HEK293 (cell line): ENCODE measurements at regions not wholly inside any gene's neighbourhood (a gene's known extent, or its start where the extent isn't known, plus 50 kb on each side); places are given as distances from the start of the nearest gene placed in this dataset.

Experiments used
- CTCF ChIA-PET: fragments of 350-600 bp; formaldehyde crosslinking; extraction: SDS; loops from one replicate; lab custom pipeline; 2021; ENCODE audit warnings: antibody characterized with exemption; lab: Yijun Ruan, JAX
- POLR2A ChIA-PET: fragments of 300-600 bp; formaldehyde crosslinking; extraction: SDS; loops from one replicate; lab custom pipeline; 2020; ENCODE audit warnings: antibody characterized with exemption, inconsistent platforms; lab: Yijun Ruan, JAX
- H3K27ac ChIP-seq: fragments of 200-500 bp; sonication (Bioruptor generic); 2 replicates; pipeline ENCODE4 v1.5.1; 2014; ENCODE audit warnings: low read depth, low read length, control low read depth, inconsistent platforms; ENCODE audit errors: extremely low read depth
- H3K36me3 ChIP-seq, 2 experiments: fragments of 200-500 bp in 1 of 2; sonication (Bioruptor generic) in 1 of 2; 1 replicate in 1 of 2; 2 replicates in 1 of 2; pipeline ENCODE4 v1.5.1; 2014 to 2017; ENCODE audit warnings: inconsistent platforms in 2 of 2, low read length in 2 of 2; ENCODE audit not compliant: control insufficient read depth in 2 of 2, insufficient read depth in 1 of 2
- H3K4me1 ChIP-seq: fragments of 200-500 bp; sonication (Bioruptor generic); 2 replicates; pipeline ENCODE4 v1.5.1; 2014; ENCODE audit warnings: mild to moderate bottlenecking, low read length, inconsistent platforms; ENCODE audit not compliant: control insufficient read depth, insufficient read depth
- H3K4me3 ChIP-seq: 2 replicates; pipeline ENCODE4 v1.5.1; 2011; ENCODE audit warnings: low read depth, mild to moderate bottlenecking, control low read depth, low read length, moderate library complexity
- H3K9me3 ChIP-seq: fragments of 200-500 bp; sonication (Bioruptor generic); 2 replicates; pipeline ENCODE4 v1.5.1; 2014; ENCODE audit warnings: low read depth, low read length, inconsistent platforms; ENCODE audit not compliant: control insufficient read depth, insufficient read depth
- TRIM28 ChIP-seq: IDR thresholded peaks from 2 replicates; pipeline ENCODE4 v1.6.1; 2011; ENCODE audit warnings: low read length, control low read depth, borderline replicate concordance
- ZEB2 ChIP-seq: fragments of 450-650 bp; formaldehyde crosslinking; IDR thresholded peaks from 2 replicates; pipeline ENCODE4 v1.5.1; 2016; ENCODE audit warnings: missing biosample characterization, missing genetic modification characterization
- ZFP69B ChIP-seq: fragments of 450-650 bp; formaldehyde crosslinking; IDR thresholded peaks from 2 replicates; pipeline ENCODE4 v1.5.1; 2016; ENCODE audit warnings: missing biosample characterization, missing genetic modification characterization
- ZIC2 ChIP-seq: fragments of 450-650 bp; formaldehyde crosslinking; IDR thresholded peaks from 2 replicates; pipeline ENCODE4 v1.5.1; 2016; ENCODE audit warnings: missing biosample characterization, missing genetic modification characterization
- ZNF202 ChIP-seq: fragments of 450-650 bp; formaldehyde crosslinking; IDR thresholded peaks from 2 replicates; pipeline ENCODE4 v1.5.1; 2016; ENCODE audit warnings: missing biosample characterization, missing genetic modification characterization, borderline replicate concordance
- ZNF211 ChIP-seq: fragments of 450-650 bp; formaldehyde crosslinking; IDR thresholded peaks from 2 replicates; pipeline ENCODE4 v1.5.1; 2016; ENCODE audit warnings: low read depth, missing biosample characterization, missing genetic modification characterization
- ZNF48 ChIP-seq: fragments of 450-650 bp; formaldehyde crosslinking; IDR thresholded peaks from 2 replicates; pipeline ENCODE4 v1.5.1; 2016; ENCODE audit warnings: missing biosample characterization, missing genetic modification characterization
- ZNF521 ChIP-seq: fragments of 450-650 bp; formaldehyde crosslinking; IDR thresholded peaks from 2 replicates; pipeline ENCODE4 v1.5.1; 2017; ENCODE audit warnings: missing biosample characterization, mild to moderate bottlenecking, missing genetic modification characterization
- ZNF529 ChIP-seq: fragments of 450-650 bp; formaldehyde crosslinking; IDR thresholded peaks from 2 replicates; pipeline ENCODE4 v1.5.1; 2017; ENCODE audit warnings: missing genetic modification characterization, missing biosample characterization; ENCODE audit not compliant: insufficient replicate concordance
- ZNF610 ChIP-seq: fragments of 450-650 bp; formaldehyde crosslinking; IDR thresholded peaks from 2 replicates; pipeline ENCODE4 v1.5.1; 2016; ENCODE audit warnings: missing biosample characterization, missing genetic modification characterization, borderline replicate concordance
- ZNF626 ChIP-seq: fragments of 450-650 bp; sonication (Bioruptor Pico); formaldehyde crosslinking; IDR thresholded peaks from 2 replicates; pipeline ENCODE4 v1.5.1; 2018; ENCODE audit warnings: missing biosample characterization, missing genetic modification characterization, inconsistent platforms
- ZNF776 ChIP-seq: fragments of 450-650 bp; formaldehyde crosslinking; IDR thresholded peaks from 2 replicates; pipeline ENCODE4 v1.5.0; 2017; ENCODE audit warnings: missing biosample characterization, missing genetic modification characterization, borderline replicate concordance
- ZNF777 ChIP-seq: fragments of 450-650 bp; formaldehyde crosslinking; IDR thresholded peaks from 2 replicates; pipeline ENCODE4 v1.5.1; 2017; ENCODE audit warnings: missing biosample characterization, missing genetic modification characterization, borderline replicate concordance
- TF ChIP-seq, protein P1 (sequence below): fragments of 450-650 bp; formaldehyde crosslinking; IDR thresholded peaks from 2 replicates; pipeline ENCODE4 v1.5.1; 2016; ENCODE audit warnings: missing biosample characterization, missing genetic modification characterization
- TF ChIP-seq, protein P2 (sequence below): fragments of 450-650 bp; formaldehyde crosslinking; IDR thresholded peaks from 2 replicates; pipeline ENCODE4 v1.5.1; 2016; ENCODE audit warnings: missing biosample characterization, missing genetic modification characterization
- TF ChIP-seq, protein P3 (sequence below): fragments of 450-650 bp; formaldehyde crosslinking; IDR thresholded peaks from 2 replicates; pipeline ENCODE4 v1.5.1; 2016; ENCODE audit warnings: missing biosample characterization, missing genetic modification characterization, low read depth
- TF ChIP-seq, protein P4 (sequence below): fragments of 450-650 bp; formaldehyde crosslinking; IDR thresholded peaks from 2 replicates; pipeline ENCODE4 v1.5.1; 2016; ENCODE audit warnings: missing biosample characterization, missing genetic modification characterization
- TF ChIP-seq, protein P5 (sequence below): fragments of 450-650 bp; formaldehyde crosslinking; IDR thresholded peaks from 2 replicates; pipeline ENCODE4 v1.5.1; 2016; ENCODE audit warnings: missing biosample characterization, missing genetic modification characterization, borderline replicate concordance
- TF ChIP-seq, protein P6 (sequence below): IDR thresholded peaks from 2 replicates; pipeline ENCODE4 v1.6.1; 2011; ENCODE audit warnings: mild to moderate bottlenecking, low read depth, low read length, borderline replicate concordance

DNA sequence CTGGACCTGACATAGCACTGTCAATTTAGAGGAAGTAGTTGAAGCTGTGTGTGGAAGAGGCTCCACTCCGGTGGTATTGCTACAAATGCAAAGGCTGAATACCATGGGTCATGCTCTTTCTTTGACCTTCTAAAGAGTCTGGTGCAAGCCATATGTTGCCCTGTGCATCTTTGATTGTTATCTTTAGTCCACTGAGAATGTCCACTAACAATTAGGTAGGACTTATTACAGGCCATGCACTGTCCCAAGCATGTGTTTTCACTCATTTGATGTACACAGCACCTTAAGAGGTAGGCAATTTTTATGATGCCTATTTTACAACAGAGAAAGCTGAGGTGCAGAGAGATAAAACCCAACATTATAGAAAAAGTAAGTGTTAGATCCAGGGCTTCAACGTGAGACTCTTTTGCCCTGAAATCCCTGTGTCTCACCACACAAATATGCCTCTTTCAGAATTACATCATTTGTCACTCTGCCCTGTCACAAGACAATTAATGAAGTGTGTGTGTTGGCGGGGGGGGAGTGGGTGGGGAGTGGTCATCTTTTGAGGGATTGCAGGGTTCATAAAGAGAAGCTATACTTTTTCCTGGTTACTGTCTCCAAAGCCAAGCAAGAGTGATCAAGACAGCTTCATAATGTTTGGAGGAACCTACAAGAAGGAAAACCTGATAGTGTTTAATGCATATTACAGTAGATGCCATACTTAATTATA is 637.6 kb upstream of the IGFBP3 start (continued):
- TF ChIP-seq, protein P1, sequence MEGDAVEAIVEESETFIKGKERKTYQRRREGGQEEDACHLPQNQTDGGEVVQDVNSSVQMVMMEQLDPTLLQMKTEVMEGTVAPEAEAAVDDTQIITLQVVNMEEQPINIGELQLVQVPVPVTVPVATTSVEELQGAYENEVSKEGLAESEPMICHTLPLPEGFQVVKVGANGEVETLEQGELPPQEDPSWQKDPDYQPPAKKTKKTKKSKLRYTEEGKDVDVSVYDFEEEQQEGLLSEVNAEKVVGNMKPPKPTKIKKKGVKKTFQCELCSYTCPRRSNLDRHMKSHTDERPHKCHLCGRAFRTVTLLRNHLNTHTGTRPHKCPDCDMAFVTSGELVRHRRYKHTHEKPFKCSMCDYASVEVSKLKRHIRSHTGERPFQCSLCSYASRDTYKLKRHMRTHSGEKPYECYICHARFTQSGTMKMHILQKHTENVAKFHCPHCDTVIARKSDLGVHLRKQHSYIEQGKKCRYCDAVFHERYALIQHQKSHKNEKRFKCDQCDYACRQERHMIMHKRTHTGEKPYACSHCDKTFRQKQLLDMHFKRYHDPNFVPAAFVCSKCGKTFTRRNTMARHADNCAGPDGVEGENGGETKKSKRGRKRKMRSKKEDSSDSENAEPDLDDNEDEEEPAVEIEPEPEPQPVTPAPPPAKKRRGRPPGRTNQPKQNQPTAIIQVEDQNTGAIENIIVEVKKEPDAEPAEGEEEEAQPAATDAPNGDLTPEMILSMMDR (tag by site-specific recombination), result no peak
- TF ChIP-seq ZIC2 (tag by site-specific recombination) (no peak), ZNF211 (tag by site-specific recombination) (no peak), ZNF777 (tag by site-specific recombination) (no peak), ZNF776 (no peak), TRIM28 (no peak), ZNF202 (no peak)
- TF ChIP-seq, protein P2, sequence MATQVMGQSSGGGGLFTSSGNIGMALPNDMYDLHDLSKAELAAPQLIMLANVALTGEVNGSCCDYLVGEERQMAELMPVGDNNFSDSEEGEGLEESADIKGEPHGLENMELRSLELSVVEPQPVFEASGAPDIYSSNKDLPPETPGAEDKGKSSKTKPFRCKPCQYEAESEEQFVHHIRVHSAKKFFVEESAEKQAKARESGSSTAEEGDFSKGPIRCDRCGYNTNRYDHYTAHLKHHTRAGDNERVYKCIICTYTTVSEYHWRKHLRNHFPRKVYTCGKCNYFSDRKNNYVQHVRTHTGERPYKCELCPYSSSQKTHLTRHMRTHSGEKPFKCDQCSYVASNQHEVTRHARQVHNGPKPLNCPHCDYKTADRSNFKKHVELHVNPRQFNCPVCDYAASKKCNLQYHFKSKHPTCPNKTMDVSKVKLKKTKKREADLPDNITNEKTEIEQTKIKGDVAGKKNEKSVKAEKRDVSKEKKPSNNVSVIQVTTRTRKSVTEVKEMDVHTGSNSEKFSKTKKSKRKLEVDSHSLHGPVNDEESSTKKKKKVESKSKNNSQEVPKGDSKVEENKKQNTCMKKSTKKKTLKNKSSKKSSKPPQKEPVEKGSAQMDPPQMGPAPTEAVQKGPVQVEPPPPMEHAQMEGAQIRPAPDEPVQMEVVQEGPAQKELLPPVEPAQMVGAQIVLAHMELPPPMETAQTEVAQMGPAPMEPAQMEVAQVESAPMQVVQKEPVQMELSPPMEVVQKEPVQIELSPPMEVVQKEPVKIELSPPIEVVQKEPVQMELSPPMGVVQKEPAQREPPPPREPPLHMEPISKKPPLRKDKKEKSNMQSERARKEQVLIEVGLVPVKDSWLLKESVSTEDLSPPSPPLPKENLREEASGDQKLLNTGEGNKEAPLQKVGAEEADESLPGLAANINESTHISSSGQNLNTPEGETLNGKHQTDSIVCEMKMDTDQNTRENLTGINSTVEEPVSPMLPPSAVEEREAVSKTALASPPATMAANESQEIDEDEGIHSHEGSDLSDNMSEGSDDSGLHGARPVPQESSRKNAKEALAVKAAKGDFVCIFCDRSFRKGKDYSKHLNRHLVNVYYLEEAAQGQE (tag by site-specific recombination), result no peak
- TF ChIP-seq, protein P3, sequence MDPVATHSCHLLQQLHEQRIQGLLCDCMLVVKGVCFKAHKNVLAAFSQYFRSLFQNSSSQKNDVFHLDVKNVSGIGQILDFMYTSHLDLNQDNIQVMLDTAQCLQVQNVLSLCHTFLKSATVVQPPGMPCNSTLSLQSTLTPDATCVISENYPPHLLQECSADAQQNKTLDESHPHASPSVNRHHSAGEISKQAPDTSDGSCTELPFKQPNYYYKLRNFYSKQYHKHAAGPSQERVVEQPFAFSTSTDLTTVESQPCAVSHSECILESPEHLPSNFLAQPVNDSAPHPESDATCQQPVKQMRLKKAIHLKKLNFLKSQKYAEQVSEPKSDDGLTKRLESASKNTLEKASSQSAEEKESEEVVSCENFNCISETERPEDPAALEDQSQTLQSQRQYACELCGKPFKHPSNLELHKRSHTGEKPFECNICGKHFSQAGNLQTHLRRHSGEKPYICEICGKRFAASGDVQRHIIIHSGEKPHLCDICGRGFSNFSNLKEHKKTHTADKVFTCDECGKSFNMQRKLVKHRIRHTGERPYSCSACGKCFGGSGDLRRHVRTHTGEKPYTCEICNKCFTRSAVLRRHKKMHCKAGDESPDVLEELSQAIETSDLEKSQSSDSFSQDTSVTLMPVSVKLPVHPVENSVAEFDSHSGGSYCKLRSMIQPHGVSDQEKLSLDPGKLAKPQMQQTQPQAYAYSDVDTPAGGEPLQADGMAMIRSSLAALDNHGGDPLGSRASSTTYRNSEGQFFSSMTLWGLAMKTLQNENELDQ (tag by site-specific recombination), result no peak
- TF ChIP-seq, protein P4, sequence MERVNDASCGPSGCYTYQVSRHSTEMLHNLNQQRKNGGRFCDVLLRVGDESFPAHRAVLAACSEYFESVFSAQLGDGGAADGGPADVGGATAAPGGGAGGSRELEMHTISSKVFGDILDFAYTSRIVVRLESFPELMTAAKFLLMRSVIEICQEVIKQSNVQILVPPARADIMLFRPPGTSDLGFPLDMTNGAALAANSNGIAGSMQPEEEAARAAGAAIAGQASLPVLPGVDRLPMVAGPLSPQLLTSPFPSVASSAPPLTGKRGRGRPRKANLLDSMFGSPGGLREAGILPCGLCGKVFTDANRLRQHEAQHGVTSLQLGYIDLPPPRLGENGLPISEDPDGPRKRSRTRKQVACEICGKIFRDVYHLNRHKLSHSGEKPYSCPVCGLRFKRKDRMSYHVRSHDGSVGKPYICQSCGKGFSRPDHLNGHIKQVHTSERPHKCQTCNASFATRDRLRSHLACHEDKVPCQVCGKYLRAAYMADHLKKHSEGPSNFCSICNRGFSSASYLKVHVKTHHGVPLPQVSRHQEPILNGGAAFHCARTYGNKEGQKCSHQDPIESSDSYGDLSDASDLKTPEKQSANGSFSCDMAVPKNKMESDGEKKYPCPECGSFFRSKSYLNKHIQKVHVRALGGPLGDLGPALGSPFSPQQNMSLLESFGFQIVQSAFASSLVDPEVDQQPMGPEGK (tag by site-specific recombination), result no peak
- TF ChIP-seq, all 188 proteins: peak for 0

DNA sequence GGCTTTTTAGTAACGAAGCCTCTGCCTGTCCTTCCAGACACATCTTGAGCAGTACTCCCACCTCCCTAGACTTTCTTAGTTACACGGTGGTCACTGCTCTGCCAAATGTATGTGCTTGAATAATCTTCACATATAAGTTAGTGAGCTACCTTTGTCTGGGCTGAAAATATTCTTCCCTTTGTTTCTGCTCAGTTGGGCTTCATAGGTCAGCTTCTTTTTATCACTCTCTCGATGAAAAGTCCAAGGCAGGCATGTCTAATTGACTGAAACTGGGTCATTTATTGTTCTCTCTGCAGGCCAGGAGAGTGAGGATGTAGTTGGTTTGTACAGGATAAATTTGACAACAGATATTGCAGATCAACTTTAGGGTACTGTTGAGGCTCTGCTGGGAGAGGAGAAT is 636.7 kb upstream of the IGFBP3 start:
- peak overlapping the region; percentile 12; the same call in 1 of the 2 replicates for H3K27ac ChIP-seq
- no peaks in the 10 kb centered on the region for H3K4me1 ChIP-seq
- POLR2A ChIA-PET, result no interaction called here
- no peaks in the 10 kb centered on the region for H3K36me3 ChIP-seq
- H3K4me3 ChIP-seq, result no peak overlapping the region
- CTCF ChIA-PET, result interaction anchor here (0.6 to 1.2 kb wide), 3 partner anchors 12 to 325 kb away, joined by 3 to 4 read pairs (median 4); no protein-coding TSS in a partner anchor
- H3K9me3 ChIP-seq, result no peaks in the 10 kb centered on the region
- TF ChIP-seq ZEB2 (tag by site-specific recombination) (no peak), ZNF529 (no peak), ZNF626 (tag by site-specific recombination) (no peak), ZNF610 (no peak), ZFP69B (tag by site-specific recombination) (no peak), ZNF521 (tag by site-specific recombination) (no peak), ZNF48 (tag by site-specific recombination) (no peak)
- TF ChIP-seq, protein P5, sequence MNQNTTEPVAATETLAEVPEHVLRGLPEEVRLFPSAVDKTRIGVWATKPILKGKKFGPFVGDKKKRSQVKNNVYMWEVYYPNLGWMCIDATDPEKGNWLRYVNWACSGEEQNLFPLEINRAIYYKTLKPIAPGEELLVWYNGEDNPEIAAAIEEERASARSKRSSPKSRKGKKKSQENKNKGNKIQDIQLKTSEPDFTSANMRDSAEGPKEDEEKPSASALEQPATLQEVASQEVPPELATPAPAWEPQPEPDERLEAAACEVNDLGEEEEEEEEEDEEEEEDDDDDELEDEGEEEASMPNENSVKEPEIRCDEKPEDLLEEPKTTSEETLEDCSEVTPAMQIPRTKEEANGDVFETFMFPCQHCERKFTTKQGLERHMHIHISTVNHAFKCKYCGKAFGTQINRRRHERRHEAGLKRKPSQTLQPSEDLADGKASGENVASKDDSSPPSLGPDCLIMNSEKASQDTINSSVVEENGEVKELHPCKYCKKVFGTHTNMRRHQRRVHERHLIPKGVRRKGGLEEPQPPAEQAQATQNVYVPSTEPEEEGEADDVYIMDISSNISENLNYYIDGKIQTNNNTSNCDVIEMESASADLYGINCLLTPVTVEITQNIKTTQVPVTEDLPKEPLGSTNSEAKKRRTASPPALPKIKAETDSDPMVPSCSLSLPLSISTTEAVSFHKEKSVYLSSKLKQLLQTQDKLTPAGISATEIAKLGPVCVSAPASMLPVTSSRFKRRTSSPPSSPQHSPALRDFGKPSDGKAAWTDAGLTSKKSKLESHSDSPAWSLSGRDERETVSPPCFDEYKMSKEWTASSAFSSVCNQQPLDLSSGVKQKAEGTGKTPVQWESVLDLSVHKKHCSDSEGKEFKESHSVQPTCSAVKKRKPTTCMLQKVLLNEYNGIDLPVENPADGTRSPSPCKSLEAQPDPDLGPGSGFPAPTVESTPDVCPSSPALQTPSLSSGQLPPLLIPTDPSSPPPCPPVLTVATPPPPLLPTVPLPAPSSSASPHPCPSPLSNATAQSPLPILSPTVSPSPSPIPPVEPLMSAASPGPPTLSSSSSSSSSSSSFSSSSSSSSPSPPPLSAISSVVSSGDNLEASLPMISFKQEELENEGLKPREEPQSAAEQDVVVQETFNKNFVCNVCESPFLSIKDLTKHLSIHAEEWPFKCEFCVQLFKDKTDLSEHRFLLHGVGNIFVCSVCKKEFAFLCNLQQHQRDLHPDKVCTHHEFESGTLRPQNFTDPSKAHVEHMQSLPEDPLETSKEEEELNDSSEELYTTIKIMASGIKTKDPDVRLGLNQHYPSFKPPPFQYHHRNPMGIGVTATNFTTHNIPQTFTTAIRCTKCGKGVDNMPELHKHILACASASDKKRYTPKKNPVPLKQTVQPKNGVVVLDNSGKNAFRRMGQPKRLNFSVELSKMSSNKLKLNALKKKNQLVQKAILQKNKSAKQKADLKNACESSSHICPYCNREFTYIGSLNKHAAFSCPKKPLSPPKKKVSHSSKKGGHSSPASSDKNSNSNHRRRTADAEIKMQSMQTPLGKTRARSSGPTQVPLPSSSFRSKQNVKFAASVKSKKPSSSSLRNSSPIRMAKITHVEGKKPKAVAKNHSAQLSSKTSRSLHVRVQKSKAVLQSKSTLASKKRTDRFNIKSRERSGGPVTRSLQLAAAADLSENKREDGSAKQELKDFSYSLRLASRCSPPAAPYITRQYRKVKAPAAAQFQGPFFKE, result no peak
- TF ChIP-seq, protein P6, sequence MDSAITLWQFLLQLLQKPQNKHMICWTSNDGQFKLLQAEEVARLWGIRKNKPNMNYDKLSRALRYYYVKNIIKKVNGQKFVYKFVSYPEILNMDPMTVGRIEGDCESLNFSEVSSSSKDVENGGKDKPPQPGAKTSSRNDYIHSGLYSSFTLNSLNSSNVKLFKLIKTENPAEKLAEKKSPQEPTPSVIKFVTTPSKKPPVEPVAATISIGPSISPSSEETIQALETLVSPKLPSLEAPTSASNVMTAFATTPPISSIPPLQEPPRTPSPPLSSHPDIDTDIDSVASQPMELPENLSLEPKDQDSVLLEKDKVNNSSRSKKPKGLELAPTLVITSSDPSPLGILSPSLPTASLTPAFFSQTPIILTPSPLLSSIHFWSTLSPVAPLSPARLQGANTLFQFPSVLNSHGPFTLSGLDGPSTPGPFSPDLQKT, result no peak
